ENCODE measurements at regions not wholly inside any gene's neighbourhood (a gene's known extent, or its start where the extent isn't known, plus 50 kb on each side); places are given as distances from the start of the nearest gene placed in this dataset.

- peak; percentile 29 for DNase-seq
- no peaks in the 10 kb centered on the region for H3K9me3 ChIP-seq (ENCODE audit: low read length)
- TF ChIP-seq EZH2 (IDR thresholded peaks at IDR 0.05; ENCODE audit: low read length, unreplicated experiment) (no peak), CTCF (conservative IDR thresholded peaks at IDR 0.05; ENCODE audit: low read depth, low read length) (peak; percentile 50)
- H3K4me2 ChIP-seq (ENCODE audit: low read length): peak overlapping the region; percentile 16
- no peaks in the 10 kb centered on the region for H3K36me3 ChIP-seq (ENCODE audit: low read depth, low read length)
- BruUV-seq (replicated peaks): no TSS peak
- intact Hi-C loops (cut with micrococcal nuclease): loop anchor here (2.0 to 10.0 kb wide), 2 partner anchors 78 to 1000 kb away; no protein-coding TSS in a partner anchor
- no peak overlapping the region for H3K4me3 ChIP-seq (ENCODE audit: low read length)
- no peaks in the 10 kb centered on the region for H3K79me2 ChIP-seq (ENCODE audit: low read length)
- H2AFZ ChIP-seq (ENCODE audit: low read length): peak overlapping the region; percentile 9; the same call in 1 of the 2 replicates
- no peak overlapping the region for H3K27ac ChIP-seq (ENCODE audit: low read length)
- POLR2A ChIA-PET (ENCODE audit: unreplicated experiment): no interaction called here
- H3K27me3 ChIP-seq (ENCODE audit: low read length): no peaks in the 10 kb centered on the region
- CTCF ChIA-PET: interaction anchor here (0.6 to 1.2 kb wide), 4 partner anchors 42 to 1128 kb away, joined by 3 to 4 read pairs (median 4); no protein-coding TSS in a partner anchor
- H3K9me2 ChIP-seq (replicated peaks; ENCODE audit: low read length): no peaks in the 10 kb centered on the region
- peak; percentile 50 for ATAC-seq
- H4K20me1 ChIP-seq (ENCODE audit: low read length): no peaks in the 10 kb centered on the region
- no peak overlapping the region for H3K9ac ChIP-seq (ENCODE audit: low read length)
- peaks cover 22% of the 10 kb centered on the region for H3K4me1 ChIP-seq (ENCODE audit: insufficient read depth, low read length)
- no peaks in the 10 kb centered on the region for H3F3A ChIP-seq (ENCODE audit: low read length, unreplicated experiment)
Measured at GRCh38 chr1:55584526-55585401, 369.6 kb upstream of the USP24 start.

GRCh38 chr1:55582084-55582483 is 366.9 kb upstream of the USP24 start:
- CTCF ChIA-PET: no interaction called here
- intact Hi-C loops (cut with micrococcal nuclease): loop anchor here (10.0 kb wide), 1 partner anchor 1003 kb away; no protein-coding TSS in a partner anchor
- POLR2A ChIA-PET (ENCODE audit: unreplicated experiment): no interaction called here

More at GRCh38 chr1:55582084-55582483, 366.9 kb upstream of the USP24 start:
- Histone ChIP-seq H3K4me3 (ENCODE audit: low read length) (no peak overlapping the region), H3K79me2 (ENCODE audit: low read length) (no peaks in the 10 kb centered on the region), H4K20me1 (ENCODE audit: low read length) (no peaks in the 10 kb centered on the region), H3K4me2 (ENCODE audit: low read length) (no peak overlapping the region), H3F3A (ENCODE audit: low read length, unreplicated experiment) (no peaks in the 10 kb centered on the region), H3K27ac (ENCODE audit: low read length) (no peak overlapping the region), H3K4me1 (ENCODE audit: insufficient read depth, low read length) (peaks cover 22% of the 10 kb centered on the region), H2AFZ (ENCODE audit: low read length) (no peak overlapping the region), H3K36me3 (ENCODE audit: low read depth, low read length) (no peaks in the 10 kb centered on the region), H3K9me3 (ENCODE audit: low read length) (no peaks in the 10 kb centered on the region), H3K9me2 (replicated peaks; ENCODE audit: low read length) (no peaks in the 10 kb centered on the region), H3K9ac (ENCODE audit: low read length) (no peak overlapping the region), H3K27me3 (ENCODE audit: low read length) (no peaks in the 10 kb centered on the region)
- BruUV-seq (replicated peaks): no TSS peak
- ATAC-seq (no peak), DNase-seq (no peak)
- TF ChIP-seq EZH2 (IDR thresholded peaks at IDR 0.05; ENCODE audit: low read length, unreplicated experiment) (no peak), CTCF (conservative IDR thresholded peaks at IDR 0.05; ENCODE audit: low read depth, low read length) (no peak), EZH2phosphoT487 (IDR thresholded peaks at IDR 0.05; ENCODE audit: borderline replicate concordance, low read length) (no peak)
